RWPE1 (cell line): ENCODE measurements at regions not wholly inside any gene's neighbourhood (a gene's known extent, or its start where the extent isn't known, plus 50 kb on each side); places are given as distances from the start of the nearest gene placed in this dataset.

ENCODE experiments used
- CTCF ChIA-PET: fragments of 350-600 bp; sonication (Branson Sonifier 250); formaldehyde crosslinking; extraction: SDS; loops from one replicate; lab custom pipeline; 2021; lab: Yijun Ruan, JAX
- POLR2A ChIA-PET: fragments of 400-600 bp; formaldehyde crosslinking; extraction: SDS; loops from one replicate; lab custom pipeline; 2020; ENCODE audit warnings: antibody characterized with exemption; ENCODE audit not compliant: low non-redundant PET; lab: Yijun Ruan, JAX
- DNase-seq: peaks from one replicate; pipeline ENCODE4 v3.0.0; 2012; ENCODE audit warnings: low spot score
- H3K27ac ChIP-seq: fragments of 450-650 bp; 2 replicates; pipeline ENCODE4 v1.5.1; 2017
- CTCF ChIP-seq: fragments of 450-650 bp; conservative IDR thresholded peaks from 2 replicates; pipeline ENCODE4 v1.5.1; 2017; ENCODE audit warnings: low read depth, mild to moderate bottlenecking

- no peak overlapping the region for H3K27ac ChIP-seq
- CTCF ChIA-PET = no interaction called here
- no peak for DNase-seq
- TF ChIP-seq CTCF = no peak
- POLR2A ChIA-PET = no interaction called here
These were observed 208.7 kb downstream of the LMX1A start for GRCh38 chr1:165147799-165148198.

GRCh38 chr1:165144757-165145397 is 211.6 kb downstream of the LMX1A start:
- peak; percentile 69 for TF ChIP-seq CTCF
- POLR2A ChIA-PET = no interaction called here
- CTCF ChIA-PET = interaction anchor here (0.6 to 1.9 kb wide), 18 partner anchors 14 to 1592 kb away, joined by 3 to 11 read pairs (median 3); no protein-coding TSS in a partner anchor
- no peak overlapping the region for H3K27ac ChIP-seq
- DNase-seq = peak; percentile 41

GRCh38 chr1:165143437-165144065 is 213.0 kb downstream of the LMX1A start:
- TF ChIP-seq CTCF = peak; percentile 65
- CTCF ChIA-PET = interaction anchor here (0.6 to 1.8 kb wide), 5 partner anchors 15 to 1332 kb away, joined by 3 to 7 read pairs (median 3); no protein-coding TSS in a partner anchor
- POLR2A ChIA-PET = no interaction called here
- DNase-seq = peak; percentile 28
- H3K27ac ChIP-seq = no peak overlapping the region

GRCh38 chr1:165138960-165139359 is 217.6 kb downstream of the LMX1A start:
- CTCF ChIA-PET = interaction anchor here (0.6 to 1.8 kb wide), 2 partner anchors 9 to 1532 kb away, joined by 5 to 6 read pairs; no protein-coding TSS in a partner anchor
- no peak for DNase-seq
- POLR2A ChIA-PET = no interaction called here
- TF ChIP-seq CTCF = no peak
- H3K27ac ChIP-seq = no peak overlapping the region

GRCh38 chr1:165137551-165138316 is 218.8 kb downstream of the LMX1A start:
- CTCF ChIA-PET = no interaction called here
- POLR2A ChIA-PET = no interaction called here
- no peak for DNase-seq
- no peak for TF ChIP-seq CTCF
- no peak overlapping the region for H3K27ac ChIP-seq

- POLR2A ChIA-PET = no interaction called here
- CTCF ChIA-PET = no interaction called here
- no peak for DNase-seq
- no peak overlapping the region for H3K27ac ChIP-seq
- no peak for TF ChIP-seq CTCF
These were observed 222.1 kb downstream of the LMX1A start for GRCh38 chr1:165134431-165134830.
